ENCODE measurements at regions not wholly inside any gene's neighbourhood (a gene's known extent, or its start where the extent isn't known, plus 50 kb on each side); places are given as distances from the start of the nearest gene placed in this dataset.

- Histone ChIP-seq H3K27me3 (ENCODE audit: control insufficient read depth in 1 of 2, insufficient read depth in 2 of 2, low read length in 2 of 2) (no peaks in the 10 kb centered on the region), H3K4me3 (ENCODE audit: low read length) (no peak overlapping the region), H3K9me3 (ENCODE audit: control insufficient read depth in 1 of 2, insufficient read depth in 1 of 2, low read length in 2 of 2) (no peaks in the 10 kb centered on the region), H3K27ac (ENCODE audit: low read depth in 1 of 2, low read length in 2 of 2) (no peak overlapping the region), H3K36me3 (ENCODE audit: insufficient read depth, low read length) (no peaks in the 10 kb centered on the region), H3K4me1 (ENCODE audit: insufficient read depth, low read length) (no peaks in the 10 kb centered on the region)
- Mint-ChIP-seq H3K4me1 (ENCODE audit: low read depth) (no peaks in the 10 kb centered on the region), H3K27ac (no peak overlapping the region), H3K36me3 (ENCODE audit: low read depth) (no peaks in the 10 kb centered on the region), H3K4me3 (no peak overlapping the region), H3K27me3 (no peaks in the 10 kb centered on the region), H3K9me3 (peaks cover 26% of the 10 kb centered on the region)
- intact Hi-C loops (cut with DNase I, micrococcal nuclease): no loop called here
- DNase-seq (no peak), ATAC-seq (ENCODE audit: poor library complexity) (no peak)
- POLR2A ChIA-PET: no interaction called here
- CTCF ChIA-PET: no interaction called here
- TF ChIP-seq CTCF (IDR thresholded peaks at IDR 0.05): no peak
Measured at GRCh38 chr13:57874530-57874929, 243.0 kb downstream of the PCDH17 start.

DNA sequence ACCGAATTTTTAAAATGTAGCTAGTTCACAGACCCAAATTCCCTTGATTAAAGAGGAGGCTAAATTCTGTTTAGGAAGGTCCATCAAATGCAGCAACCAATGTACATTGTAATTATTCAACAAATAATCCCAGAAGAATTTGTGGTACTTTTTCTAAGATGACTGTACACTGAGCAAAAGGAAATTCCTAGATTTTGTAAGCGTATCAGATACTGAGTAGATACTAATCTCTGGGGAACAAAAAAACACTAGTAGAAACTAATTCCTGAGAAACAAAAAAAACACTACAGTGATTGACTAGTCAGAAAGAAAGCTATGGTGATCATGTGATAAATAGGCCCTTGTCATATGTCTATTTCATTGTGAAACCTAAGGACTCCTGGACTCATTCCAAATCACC, 246.1 kb downstream of the PCDH17 start:
- Histone ChIP-seq H3K9me3 (ENCODE audit: control insufficient read depth in 1 of 2, insufficient read depth in 1 of 2, low read length in 2 of 2) (no peaks in the 10 kb centered on the region), H3K36me3 (ENCODE audit: insufficient read depth, low read length) (no peaks in the 10 kb centered on the region), H3K27me3 (ENCODE audit: control insufficient read depth in 1 of 2, insufficient read depth in 2 of 2, low read length in 2 of 2) (no peaks in the 10 kb centered on the region), H3K4me3 (ENCODE audit: low read length) (no peak overlapping the region), H3K27ac (ENCODE audit: low read depth in 1 of 2, low read length in 2 of 2) (no peak overlapping the region), H3K4me1 (ENCODE audit: insufficient read depth, low read length) (no peaks in the 10 kb centered on the region)
- ATAC-seq (ENCODE audit: poor library complexity): no peak
- H3K27me3 Mint-ChIP-seq: no peaks in the 10 kb centered on the region
- no peak for TF ChIP-seq CTCF (IDR thresholded peaks at IDR 0.05)
- CTCF ChIA-PET: no interaction called here
- H3K9me3 Mint-ChIP-seq: peaks cover 14% of the 10 kb centered on the region
- H3K4me3 Mint-ChIP-seq: no peak overlapping the region
- no peaks in the 10 kb centered on the region for H3K4me1 Mint-ChIP-seq (ENCODE audit: low read depth)
- no peaks in the 10 kb centered on the region for H3K36me3 Mint-ChIP-seq (ENCODE audit: low read depth)
- intact Hi-C loops (cut with DNase I, micrococcal nuclease): no loop called here
- no peak overlapping the region for H3K27ac Mint-ChIP-seq
- no peak for DNase-seq
- POLR2A ChIA-PET: interaction anchor here (0.5 kb wide), 1 partner anchor 240 kb away, joined by 3 read pairs; no protein-coding TSS in a partner anchor

DNA sequence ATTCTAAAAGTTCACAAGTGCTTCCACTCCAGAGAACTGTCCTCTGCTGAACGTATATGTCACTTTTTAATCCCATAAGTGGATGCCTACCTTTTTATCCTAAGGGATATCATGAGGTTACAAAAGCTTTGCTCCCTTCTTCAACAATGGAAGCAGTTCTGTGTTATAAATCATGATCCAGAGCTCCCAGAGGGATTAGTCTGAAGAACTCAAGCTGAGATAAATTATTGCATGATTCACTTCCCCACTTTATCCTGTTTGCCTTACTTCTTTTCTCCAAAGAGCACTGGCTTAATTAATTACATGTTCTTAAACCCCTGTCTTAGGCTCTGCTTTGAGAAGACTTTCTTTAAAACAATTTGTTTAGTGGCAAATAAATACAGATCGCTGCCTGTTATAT, 246.7 kb downstream of the PCDH17 start:
- H3K36me3 Mint-ChIP-seq (ENCODE audit: low read depth): no peaks in the 10 kb centered on the region
- H3K36me3 ChIP-seq (ENCODE audit: insufficient read depth, low read length): no peaks in the 10 kb centered on the region
- TF ChIP-seq CTCF (IDR thresholded peaks at IDR 0.05): no peak
- H3K27ac ChIP-seq (ENCODE audit: low read depth in 1 of 2, low read length in 2 of 2): no peak overlapping the region
- no peaks in the 10 kb centered on the region for H3K9me3 ChIP-seq (ENCODE audit: control insufficient read depth in 1 of 2, insufficient read depth in 1 of 2, low read length in 2 of 2)
- POLR2A ChIA-PET: no interaction called here
- DNase-seq: no peak
- ATAC-seq (ENCODE audit: poor library complexity): no peak
- no peak overlapping the region for H3K4me3 Mint-ChIP-seq
- no peaks in the 10 kb centered on the region for H3K27me3 Mint-ChIP-seq
- no peaks in the 10 kb centered on the region for H3K27me3 ChIP-seq (ENCODE audit: control insufficient read depth in 1 of 2, insufficient read depth in 2 of 2, low read length in 2 of 2)
- H3K4me3 ChIP-seq (ENCODE audit: low read length): no peak overlapping the region
- peaks cover 14% of the 10 kb centered on the region for H3K9me3 Mint-ChIP-seq
- no peak overlapping the region for H3K27ac Mint-ChIP-seq
- intact Hi-C loops (cut with DNase I, micrococcal nuclease): no loop called here
- H3K4me1 ChIP-seq (ENCODE audit: insufficient read depth, low read length): no peaks in the 10 kb centered on the region
- CTCF ChIA-PET: no interaction called here
- no peaks in the 10 kb centered on the region for H3K4me1 Mint-ChIP-seq (ENCODE audit: low read depth)

Data from CD4-positive, alpha-beta T cell (primary cell).